Tibial artery (tissue), 4 donors: ENCODE measurements at regions not wholly inside any gene's neighbourhood (a gene's known extent, or its start where the extent isn't known, plus 50 kb on each side); places are given as distances from the start of the nearest gene placed in this dataset.

Experiments used
- DNase-seq, 2 donors: peaks; one replicate each; pipeline ENCODE4 v3.0.0-alpha.2; 2019
- H3K27ac ChIP-seq, 2 donors: fragments of 200-600 bp; sonication (generic) in 1 of 2; 1 replicate in 1 of 2; 2 replicates in 1 of 2; pipeline ENCODE4 v1.5.1; 2018 to 2019; ENCODE audit warnings: mild to moderate bottlenecking in 1 of 2
- H3K27me3 ChIP-seq, 2 donors: fragments of 200-600 bp; sonication (generic) in 1 of 2; one replicate each; pipeline versions ENCODE4 v1.5.1 to v1.6.0; 2016 to 2019
- H3K36me3 ChIP-seq, 3 donors: fragments of 200-600 bp; sonication (generic) in 2 of 3; one replicate each; pipeline ENCODE4 v1.5.1; 2016 to 2019; ENCODE audit warnings: mild to moderate bottlenecking in 2 of 3
- H3K4me1 ChIP-seq, 4 donors: fragments of 200-600 bp; sonication (generic) in 2 of 4; 1 replicate in 3 of 4; 2 replicates in 1 of 4; pipeline ENCODE4 v1.5.1; 2016 to 2019
- H3K4me3 ChIP-seq, 2 donors: fragments of 200-600 bp; sonication (generic) in 1 of 2; 1 replicate in 1 of 2; 2 replicates in 1 of 2; pipeline ENCODE4 v1.5.1; 2018 to 2019; ENCODE audit warnings: mild to moderate bottlenecking in 2 of 2
- H3K9me3 ChIP-seq, 3 donors: fragments of 200-600 bp; sonication (generic) in 1 of 3; one replicate each; pipeline ENCODE4 v1.5.1; 2016 to 2019
- intact Hi-C: fragments of 100-400 bp; cut with DNase I; formaldehyde crosslinking; loops from one replicate; pipeline ENCODE4 v1.15.0; 2023; ENCODE audit warnings: low total_unique reads
- TF ChIP-seq, protein P1 (sequence below), 2 experiments: fragments of 200-600 bp in 1 of 2; fragments of 450-650 bp in 1 of 2; IDR thresholded peaks; one replicate each; pipeline ENCODE4 v1.5.1; 2017 to 2019; ENCODE audit warnings: antibody characterized with exemption in 2 of 2, mild to moderate bottlenecking in 1 of 2, moderate library complexity in 1 of 2

DNA sequence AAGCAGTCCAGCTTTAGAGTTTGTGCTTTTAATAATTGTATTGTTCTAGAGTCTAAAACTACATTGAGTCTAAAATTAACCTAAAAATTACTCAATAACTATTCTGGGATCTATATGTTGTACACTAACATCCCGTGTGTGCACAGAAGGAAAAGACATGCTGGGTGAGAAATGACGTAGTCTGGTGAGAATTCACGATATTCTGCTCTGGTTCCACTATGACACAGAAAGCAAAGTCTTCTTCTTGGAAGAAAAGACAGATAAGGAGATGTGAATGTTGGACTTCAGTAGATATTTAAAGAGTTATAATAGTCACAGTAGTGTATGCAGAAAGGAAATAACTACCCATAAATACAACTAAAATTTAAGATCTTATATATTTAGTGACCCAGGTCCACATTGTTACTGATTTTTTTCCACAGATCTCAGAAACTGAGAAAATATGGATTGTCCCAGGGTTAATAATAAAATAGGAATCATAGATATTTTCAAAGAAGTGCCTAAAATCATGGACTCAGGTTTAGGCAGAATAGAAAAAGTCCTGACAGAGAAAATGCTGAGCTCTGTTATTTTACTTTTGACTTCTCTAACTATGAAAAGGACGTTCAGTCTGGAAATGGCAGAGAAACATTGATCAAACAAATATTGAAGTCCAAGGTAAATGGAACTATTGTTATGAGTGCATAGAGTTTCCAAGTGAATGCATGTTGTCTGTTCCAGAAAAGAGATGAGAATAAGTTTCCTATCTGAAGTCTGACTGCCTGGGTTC lies 170.7 kb downstream of the ANKRD50 start:
- intact Hi-C loops, result no loop called here

DNA sequence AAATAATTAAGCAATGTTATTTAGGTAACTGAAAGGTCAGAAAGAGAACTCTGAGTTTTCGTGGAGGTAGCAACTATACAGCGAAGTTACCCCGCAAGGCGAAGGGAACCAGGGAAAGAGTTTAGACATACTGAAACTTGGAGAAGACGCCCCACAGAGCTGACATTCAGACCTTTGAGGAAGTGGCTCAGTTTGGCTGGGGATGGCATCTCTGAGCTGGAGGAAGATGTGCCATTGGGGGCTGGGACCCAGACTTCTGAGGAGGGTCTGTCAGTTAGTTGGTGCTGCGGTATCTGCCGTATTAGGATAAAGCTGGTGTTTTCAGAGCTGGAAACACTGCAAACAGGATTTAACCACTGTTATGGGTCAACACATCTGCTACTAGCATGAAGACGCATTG lies 156.6 kb downstream of the ANKRD50 start:
- intact Hi-C loops, result no loop called here
- H3K4me1 ChIP-seq, result no peaks in the 10 kb centered on the region
- DNase-seq, result no peak
- no peak overlapping the region for H3K4me3 ChIP-seq
- TF ChIP-seq, protein P1, sequence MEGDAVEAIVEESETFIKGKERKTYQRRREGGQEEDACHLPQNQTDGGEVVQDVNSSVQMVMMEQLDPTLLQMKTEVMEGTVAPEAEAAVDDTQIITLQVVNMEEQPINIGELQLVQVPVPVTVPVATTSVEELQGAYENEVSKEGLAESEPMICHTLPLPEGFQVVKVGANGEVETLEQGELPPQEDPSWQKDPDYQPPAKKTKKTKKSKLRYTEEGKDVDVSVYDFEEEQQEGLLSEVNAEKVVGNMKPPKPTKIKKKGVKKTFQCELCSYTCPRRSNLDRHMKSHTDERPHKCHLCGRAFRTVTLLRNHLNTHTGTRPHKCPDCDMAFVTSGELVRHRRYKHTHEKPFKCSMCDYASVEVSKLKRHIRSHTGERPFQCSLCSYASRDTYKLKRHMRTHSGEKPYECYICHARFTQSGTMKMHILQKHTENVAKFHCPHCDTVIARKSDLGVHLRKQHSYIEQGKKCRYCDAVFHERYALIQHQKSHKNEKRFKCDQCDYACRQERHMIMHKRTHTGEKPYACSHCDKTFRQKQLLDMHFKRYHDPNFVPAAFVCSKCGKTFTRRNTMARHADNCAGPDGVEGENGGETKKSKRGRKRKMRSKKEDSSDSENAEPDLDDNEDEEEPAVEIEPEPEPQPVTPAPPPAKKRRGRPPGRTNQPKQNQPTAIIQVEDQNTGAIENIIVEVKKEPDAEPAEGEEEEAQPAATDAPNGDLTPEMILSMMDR (IDR thresholded peaks at IDR 0.05), result no peak
- no peaks in the 10 kb centered on the region for H3K36me3 ChIP-seq
- no peaks in the 10 kb centered on the region for H3K27me3 ChIP-seq
- no peak overlapping the region for H3K27ac ChIP-seq
- H3K9me3 ChIP-seq, result no peaks in the 10 kb centered on the region

More for the DNA sequence above, 170.7 kb downstream of the ANKRD50 start:
- H3K36me3 ChIP-seq, result no peaks in the 10 kb centered on the region
- no peak overlapping the region for H3K4me3 ChIP-seq
- H3K9me3 ChIP-seq, result no peaks in the 10 kb centered on the region
- H3K27me3 ChIP-seq, result no peaks in the 10 kb centered on the region
- no peak for DNase-seq
- TF ChIP-seq, protein P1 (IDR thresholded peaks at IDR 0.05), result no peak
- no peaks in the 10 kb centered on the region for H3K4me1 ChIP-seq
- no peak overlapping the region for H3K27ac ChIP-seq

DNA sequence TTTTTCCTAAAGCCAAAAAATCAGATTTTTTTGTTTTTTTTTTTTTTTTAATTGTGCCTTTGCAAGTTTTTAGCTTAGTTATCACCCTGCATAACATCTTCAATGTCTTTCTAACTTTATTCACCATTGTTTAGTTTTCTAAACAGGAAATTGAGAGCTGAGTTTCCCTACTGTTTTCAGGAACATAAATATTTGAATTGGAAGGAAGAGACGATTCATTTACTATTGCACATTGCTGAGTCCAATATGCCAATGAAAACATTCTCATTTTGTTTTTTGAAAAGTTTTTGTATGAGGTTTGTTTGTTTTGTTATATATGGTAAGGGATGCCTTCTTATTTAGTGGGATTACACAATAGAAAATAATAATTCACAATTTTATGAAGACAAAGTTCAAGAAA lies 148.4 kb downstream of the ANKRD50 start:
- no peaks in the 10 kb centered on the region for H3K36me3 ChIP-seq
- intact Hi-C loops, result no loop called here
- H3K27ac ChIP-seq, result no peak overlapping the region
- H3K27me3 ChIP-seq, result no peaks in the 10 kb centered on the region
- H3K4me3 ChIP-seq, result no peak overlapping the region
- peaks cover 0 to 9% (median 0%) of the 10 kb centered on the region in 4 donors for H3K4me1 ChIP-seq
- no peak for DNase-seq
- TF ChIP-seq, protein P1 (IDR thresholded peaks at IDR 0.05), result no peak
- H3K9me3 ChIP-seq, result no peaks in the 10 kb centered on the region

DNA sequence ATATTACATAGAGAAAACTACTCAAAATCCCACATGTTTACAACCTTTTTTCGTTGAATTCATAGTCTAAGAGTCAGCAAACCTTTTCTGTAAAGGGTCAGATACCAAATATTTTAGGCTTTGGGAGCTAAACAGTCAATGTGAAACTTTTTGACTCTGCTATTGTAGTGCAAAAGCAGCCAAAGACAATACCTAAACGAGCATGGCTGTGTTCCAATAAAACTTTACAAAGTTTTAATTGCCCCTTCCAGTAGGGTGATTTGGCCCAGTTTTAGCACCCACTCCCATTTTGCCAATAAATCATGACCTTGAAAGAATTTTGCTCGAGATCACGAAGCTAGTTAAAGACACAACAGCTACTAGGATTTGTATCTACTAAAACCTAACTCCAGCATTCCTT lies 147.2 kb downstream of the ANKRD50 start:
- intact Hi-C loops, result no loop called here
- no peak overlapping the region for H3K27ac ChIP-seq
- no peaks in the 10 kb centered on the region for H3K36me3 ChIP-seq
- H3K4me1 ChIP-seq, result peaks cover 0 to 9% (median 0%) of the 10 kb centered on the region in 4 donors
- H3K9me3 ChIP-seq, result no peaks in the 10 kb centered on the region
- TF ChIP-seq, protein P1 (IDR thresholded peaks at IDR 0.05), result no peak
- no peaks in the 10 kb centered on the region for H3K27me3 ChIP-seq
- H3K4me3 ChIP-seq, result no peak overlapping the region
- DNase-seq, result no peak

DNA sequence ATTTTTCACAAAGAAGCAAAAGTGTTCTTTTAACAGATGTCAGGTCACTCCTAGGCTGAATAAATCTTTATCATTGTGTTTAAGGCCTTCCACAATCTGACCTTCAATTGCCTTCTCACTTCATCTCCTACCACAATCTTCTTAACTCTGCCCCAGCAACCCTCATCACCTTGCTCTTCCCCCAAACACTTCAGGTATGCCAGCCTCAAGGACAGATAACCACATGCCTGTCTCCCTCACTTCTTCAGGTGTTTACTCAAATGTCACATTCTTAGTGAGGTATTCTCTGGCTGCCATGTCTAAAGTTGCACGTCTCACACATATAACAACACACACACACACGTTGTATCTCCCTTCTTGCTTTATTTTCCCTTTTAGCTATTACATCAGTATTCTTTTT lies 146.5 kb downstream of the ANKRD50 start:
- Histone ChIP-seq H3K4me1 (peaks cover 0 to 9% (median 0%) of the 10 kb centered on the region in 4 donors), H3K27me3 (no peaks in the 10 kb centered on the region), H3K36me3 (no peaks in the 10 kb centered on the region), H3K9me3 (no peaks in the 10 kb centered on the region), H3K4me3 (no peak overlapping the region), H3K27ac (no peak overlapping the region)
- intact Hi-C loops, result no loop called here
- DNase-seq, result no peak
- TF ChIP-seq, protein P1 (IDR thresholded peaks at IDR 0.05), result no peak
